HEK293 (cell line): ENCODE measurements at regions not wholly inside any gene's neighbourhood (a gene's known extent, or its start where the extent isn't known, plus 50 kb on each side); places are given as distances from the start of the nearest gene placed in this dataset.

Experiments used
- CTCF ChIA-PET: fragments of 350-600 bp; formaldehyde crosslinking; extraction: SDS; loops from one replicate; lab custom pipeline; 2021; ENCODE audit warnings: antibody characterized with exemption; lab: Yijun Ruan, JAX
- POLR2A ChIA-PET: fragments of 300-600 bp; formaldehyde crosslinking; extraction: SDS; loops from one replicate; lab custom pipeline; 2020; ENCODE audit warnings: antibody characterized with exemption, inconsistent platforms; lab: Yijun Ruan, JAX
- H3K27ac ChIP-seq: fragments of 200-500 bp; sonication (Bioruptor generic); 2 replicates; pipeline ENCODE4 v1.5.1; 2014; ENCODE audit warnings: low read depth, low read length, control low read depth, inconsistent platforms; ENCODE audit errors: extremely low read depth
- H3K36me3 ChIP-seq, 2 experiments: fragments of 200-500 bp in 1 of 2; sonication (Bioruptor generic) in 1 of 2; 1 replicate in 1 of 2; 2 replicates in 1 of 2; pipeline ENCODE4 v1.5.1; 2014 to 2017; ENCODE audit warnings: inconsistent platforms in 2 of 2, low read length in 2 of 2; ENCODE audit not compliant: control insufficient read depth in 2 of 2, insufficient read depth in 1 of 2
- H3K4me1 ChIP-seq: fragments of 200-500 bp; sonication (Bioruptor generic); 2 replicates; pipeline ENCODE4 v1.5.1; 2014; ENCODE audit warnings: mild to moderate bottlenecking, low read length, inconsistent platforms; ENCODE audit not compliant: control insufficient read depth, insufficient read depth
- H3K4me3 ChIP-seq: 2 replicates; pipeline ENCODE4 v1.5.1; 2011; ENCODE audit warnings: low read depth, mild to moderate bottlenecking, control low read depth, low read length, moderate library complexity
- H3K9me3 ChIP-seq: fragments of 200-500 bp; sonication (Bioruptor generic); 2 replicates; pipeline ENCODE4 v1.5.1; 2014; ENCODE audit warnings: low read depth, low read length, inconsistent platforms; ENCODE audit not compliant: control insufficient read depth, insufficient read depth
- ATF2 ChIP-seq: fragments of 450-650 bp; formaldehyde crosslinking; IDR thresholded peaks from 2 replicates; pipeline ENCODE4 v1.5.1; 2016; ENCODE audit warnings: missing biosample characterization, missing genetic modification characterization, low read depth
- EGR2 ChIP-seq: fragments of 450-650 bp; formaldehyde crosslinking; IDR thresholded peaks from 2 replicates; pipeline ENCODE4 v1.5.1; 2016; ENCODE audit warnings: low read depth, missing biosample characterization, missing genetic modification characterization
- GLI4 ChIP-seq: fragments of 450-650 bp; formaldehyde crosslinking; IDR thresholded peaks from 2 replicates; pipeline ENCODE4 v1.5.1; 2016; ENCODE audit warnings: missing biosample characterization, missing genetic modification characterization
- GLIS2 ChIP-seq: fragments of 450-650 bp; formaldehyde crosslinking; IDR thresholded peaks from 2 replicates; pipeline ENCODE4 v1.5.1; 2016; ENCODE audit warnings: missing biosample characterization, missing genetic modification characterization
- KLF10 ChIP-seq: fragments of 450-650 bp; IDR thresholded peaks from 2 replicates; pipeline ENCODE4 v1.5.1; 2018; ENCODE audit warnings: missing biosample characterization, mild to moderate bottlenecking, missing genetic modification characterization
- KLF9 ChIP-seq: fragments of 450-650 bp; formaldehyde crosslinking; IDR thresholded peaks from 2 replicates; pipeline ENCODE4 v1.5.1; 2016; ENCODE audit warnings: missing biosample characterization, missing genetic modification characterization, low read depth
- MZF1 ChIP-seq: fragments of 450-650 bp; formaldehyde crosslinking; IDR thresholded peaks from 2 replicates; pipeline ENCODE4 v1.5.1; 2017; ENCODE audit warnings: missing biosample characterization, missing genetic modification characterization, borderline replicate concordance
- REPIN1 ChIP-seq: fragments of 450-650 bp; formaldehyde crosslinking; IDR thresholded peaks from 2 replicates; pipeline ENCODE4 v1.5.1; 2017; ENCODE audit warnings: missing biosample characterization, missing genetic modification characterization, low read depth
- SCRT2 ChIP-seq: fragments of 450-650 bp; formaldehyde crosslinking; IDR thresholded peaks from 2 replicates; pipeline ENCODE4 v1.5.1; 2016; ENCODE audit warnings: missing biosample characterization, missing genetic modification characterization
- ZBTB6 ChIP-seq: fragments of 450-650 bp; formaldehyde crosslinking; IDR thresholded peaks from 2 replicates; pipeline ENCODE4 v1.5.1; 2017; ENCODE audit warnings: missing biosample characterization, missing genetic modification characterization
- ZBTB7A ChIP-seq: fragments of 450-650 bp; formaldehyde crosslinking; IDR thresholded peaks from 2 replicates; pipeline ENCODE4 v1.5.1; 2016; ENCODE audit warnings: low read depth, missing biosample characterization, missing genetic modification characterization
- ZNF10 ChIP-seq: fragments of 450-650 bp; formaldehyde crosslinking; IDR thresholded peaks from 2 replicates; pipeline ENCODE4 v1.5.1; 2017; ENCODE audit warnings: missing biosample characterization, missing genetic modification characterization
- ZNF114 ChIP-seq: fragments of 450-650 bp; formaldehyde crosslinking; IDR thresholded peaks from 2 replicates; pipeline ENCODE4 v1.5.0; 2017; ENCODE audit warnings: missing biosample characterization, missing genetic modification characterization
- ZNF155 ChIP-seq: fragments of 450-650 bp; formaldehyde crosslinking; IDR thresholded peaks from 2 replicates; pipeline ENCODE4 v1.5.1; 2016; ENCODE audit warnings: missing biosample characterization, missing genetic modification characterization
- ZNF214 ChIP-seq: fragments of 450-650 bp; formaldehyde crosslinking; IDR thresholded peaks from 2 replicates; pipeline ENCODE4 v1.5.1; 2017; ENCODE audit warnings: missing biosample characterization, mild to moderate bottlenecking, missing genetic modification characterization, borderline replicate concordance
- ZNF350 ChIP-seq: fragments of 450-650 bp; formaldehyde crosslinking; IDR thresholded peaks from 2 replicates; pipeline ENCODE4 v1.5.0; 2017; ENCODE audit warnings: missing biosample characterization, mild to moderate bottlenecking, missing genetic modification characterization
- ZNF362 ChIP-seq: fragments of 450-650 bp; formaldehyde crosslinking; IDR thresholded peaks from 2 replicates; pipeline ENCODE4 v1.5.1; 2016; ENCODE audit warnings: missing biosample characterization, missing genetic modification characterization
- ZNF404 ChIP-seq: fragments of 450-650 bp; formaldehyde crosslinking; IDR thresholded peaks from 2 replicates; pipeline ENCODE4 v1.5.1; 2017; ENCODE audit warnings: missing biosample characterization, missing genetic modification characterization
- ZNF501 ChIP-seq: fragments of 450-650 bp; formaldehyde crosslinking; IDR thresholded peaks from 2 replicates; pipeline ENCODE4 v1.5.1; 2016; ENCODE audit warnings: missing biosample characterization, missing genetic modification characterization
- ZNF544 ChIP-seq: fragments of 450-650 bp; formaldehyde crosslinking; IDR thresholded peaks from 2 replicates; pipeline ENCODE4 v1.5.0; 2017; ENCODE audit warnings: missing biosample characterization, missing genetic modification characterization
- ZNF600 ChIP-seq: fragments of 450-650 bp; formaldehyde crosslinking; IDR thresholded peaks from 2 replicates; pipeline ENCODE4 v1.5.1; 2016; ENCODE audit warnings: missing biosample characterization, missing genetic modification characterization
- ZNF654 ChIP-seq: fragments of 450-650 bp; formaldehyde crosslinking; IDR thresholded peaks from 2 replicates; pipeline ENCODE4 v1.5.1; 2016; ENCODE audit warnings: low read depth, missing biosample characterization, missing genetic modification characterization
- ZNF658 ChIP-seq: fragments of 450-650 bp; formaldehyde crosslinking; IDR thresholded peaks from 2 replicates; pipeline ENCODE4; 2016; ENCODE audit warnings: missing biosample characterization, missing genetic modification characterization
- ZNF660 ChIP-seq: fragments of 450-650 bp; IDR thresholded peaks from 2 replicates; pipeline ENCODE4 v1.5.1; 2018; ENCODE audit warnings: missing biosample characterization, mild to moderate bottlenecking, missing genetic modification characterization
- ZNF664 ChIP-seq: fragments of 450-650 bp; formaldehyde crosslinking; IDR thresholded peaks from 2 replicates; pipeline ENCODE4 v1.5.1; 2016; ENCODE audit warnings: missing biosample characterization, missing genetic modification characterization
- ZNF701 ChIP-seq: fragments of 450-650 bp; formaldehyde crosslinking; IDR thresholded peaks from 2 replicates; pipeline ENCODE4 v1.5.1; 2016; ENCODE audit warnings: missing biosample characterization, missing genetic modification characterization
- ZSCAN30 ChIP-seq: fragments of 450-650 bp; IDR thresholded peaks from 2 replicates; pipeline ENCODE4 v1.5.1; 2018; ENCODE audit warnings: missing biosample characterization, mild to moderate bottlenecking, missing genetic modification characterization, moderate library complexity
- TF ChIP-seq, protein P1 (sequence below): fragments of 450-650 bp; formaldehyde crosslinking; IDR thresholded peaks from 2 replicates; pipeline ENCODE4 v1.5.1; 2016; ENCODE audit warnings: missing biosample characterization, missing genetic modification characterization
- TF ChIP-seq, protein P2 (sequence below): fragments of 450-650 bp; formaldehyde crosslinking; IDR thresholded peaks from 2 replicates; pipeline ENCODE4 v1.5.1; 2016; ENCODE audit warnings: missing biosample characterization, missing genetic modification characterization

DNA sequence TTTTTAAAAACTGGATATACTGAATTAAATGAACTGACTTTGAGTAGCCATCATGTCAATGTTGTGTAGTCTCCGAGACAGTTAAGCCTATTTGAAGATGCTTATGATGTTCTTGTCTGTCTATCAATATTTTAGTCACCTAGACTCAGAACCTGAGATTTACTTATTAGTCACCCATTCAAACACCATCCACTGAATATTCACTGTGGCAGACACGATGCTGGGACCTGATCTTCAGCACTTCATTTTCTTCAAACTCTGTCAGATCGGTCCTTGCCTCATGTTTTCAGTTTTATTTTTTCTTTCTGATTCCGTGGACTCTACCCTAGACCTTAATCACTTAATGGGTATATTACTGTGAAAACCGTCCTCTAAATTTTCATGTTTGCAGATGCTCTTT lies 123.7 kb upstream of the MCHR2 start:
- ChIA-PET CTCF (interaction anchor here (0.7 to 4.9 kb wide), 29 partner anchors 10 to 784 kb away, joined by 3 to 73 read pairs (median 6); no protein-coding TSS in a partner anchor), POLR2A (no interaction called here)
- no peak for TF ChIP-seq GLIS2 (tag by site-specific recombination)
- TF ChIP-seq EGR2 (tag by site-specific recombination) = no peak
- no peak for TF ChIP-seq ZNF155 (tag by site-specific recombination)
- TF ChIP-seq ZBTB6 (tag by site-specific recombination) = no peak
- TF ChIP-seq GLI4 (tag by site-specific recombination) = no peak
- TF ChIP-seq ZNF350 = no peak
- no peak for TF ChIP-seq ZNF362
- no peak for TF ChIP-seq ZNF658 (tag by site-specific recombination)
- TF ChIP-seq, protein P1, sequence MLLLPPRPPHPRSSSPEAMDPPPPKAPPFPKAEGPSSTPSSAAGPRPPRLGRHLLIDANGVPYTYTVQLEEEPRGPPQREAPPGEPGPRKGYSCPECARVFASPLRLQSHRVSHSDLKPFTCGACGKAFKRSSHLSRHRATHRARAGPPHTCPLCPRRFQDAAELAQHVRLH = no peak
- TF ChIP-seq ZNF544 (tag by site-specific recombination) = no peak
- no peak for TF ChIP-seq REPIN1 (tag by site-specific recombination)
- TF ChIP-seq ZNF600 (tag by site-specific recombination) = no peak
- no peak for TF ChIP-seq ZBTB7A (tag by site-specific recombination)
- TF ChIP-seq ZNF404 (tag by site-specific recombination) = no peak
- TF ChIP-seq, all 188 proteins: peak for 0
- H3K4me3 ChIP-seq = no peak overlapping the region
- H3K36me3 ChIP-seq = no peaks in the 10 kb centered on the region
- H3K27ac ChIP-seq = no peak overlapping the region
- H3K4me1 ChIP-seq = no peaks in the 10 kb centered on the region
- no peaks in the 10 kb centered on the region for H3K9me3 ChIP-seq

- CTCF ChIA-PET = interaction anchor here (0.5 to 4.9 kb wide), 66 partner anchors 8 to 785 kb away, joined by 3 to 73 read pairs (median 4); no protein-coding TSS in a partner anchor
- no peaks in the 10 kb centered on the region for H3K9me3 ChIP-seq
- no peak overlapping the region for H3K27ac ChIP-seq
- no peaks in the 10 kb centered on the region for H3K36me3 ChIP-seq
- POLR2A ChIA-PET = interaction anchor here (0.9 kb wide), 1 partner anchor 348 kb away, joined by 4 read pairs; the partner anchor contains the start of gene SIM1
- H3K4me3 ChIP-seq = no peak overlapping the region
- H3K4me1 ChIP-seq = no peaks in the 10 kb centered on the region
- TF ChIP-seq KLF9 (tag by site-specific recombination) (no peak), ZSCAN30 (tag by site-specific recombination) (peak; percentile 52; the same call in 1 of the 2 replicates), SCRT2 (tag by site-specific recombination) (0 out of 2 replicates have a peak, but pooled peaks have one; percentile 35), ZNF501 (no peak), ZNF658 (tag by site-specific recombination) (no peak), ZNF114 (tag by site-specific recombination) (no peak), ZNF10 (tag by site-specific recombination) (no peak), ZNF654 (tag by site-specific recombination) (peak; percentile 89), ZNF701 (tag by site-specific recombination) (no peak), MZF1 (no peak), ZNF664 (tag by site-specific recombination) (peak; percentile 63; the same call in 1 of the 2 replicates), KLF10 (no peak), ZNF660 (tag by site-specific recombination) (0 out of 2 replicates have a peak, but pooled peaks have one; percentile 47), ZNF214 (tag by site-specific recombination) (no peak), ATF2 (tag by site-specific recombination) (peak; percentile 78)
- TF ChIP-seq, protein P2, sequence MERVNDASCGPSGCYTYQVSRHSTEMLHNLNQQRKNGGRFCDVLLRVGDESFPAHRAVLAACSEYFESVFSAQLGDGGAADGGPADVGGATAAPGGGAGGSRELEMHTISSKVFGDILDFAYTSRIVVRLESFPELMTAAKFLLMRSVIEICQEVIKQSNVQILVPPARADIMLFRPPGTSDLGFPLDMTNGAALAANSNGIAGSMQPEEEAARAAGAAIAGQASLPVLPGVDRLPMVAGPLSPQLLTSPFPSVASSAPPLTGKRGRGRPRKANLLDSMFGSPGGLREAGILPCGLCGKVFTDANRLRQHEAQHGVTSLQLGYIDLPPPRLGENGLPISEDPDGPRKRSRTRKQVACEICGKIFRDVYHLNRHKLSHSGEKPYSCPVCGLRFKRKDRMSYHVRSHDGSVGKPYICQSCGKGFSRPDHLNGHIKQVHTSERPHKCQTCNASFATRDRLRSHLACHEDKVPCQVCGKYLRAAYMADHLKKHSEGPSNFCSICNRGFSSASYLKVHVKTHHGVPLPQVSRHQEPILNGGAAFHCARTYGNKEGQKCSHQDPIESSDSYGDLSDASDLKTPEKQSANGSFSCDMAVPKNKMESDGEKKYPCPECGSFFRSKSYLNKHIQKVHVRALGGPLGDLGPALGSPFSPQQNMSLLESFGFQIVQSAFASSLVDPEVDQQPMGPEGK (tag by site-specific recombination) = no peak
Measured at GRCh38 chr6:100116411-100117194, 122.6 kb upstream of the MCHR2 start.
